Endodermal cell (in vitro differentiated cells): ENCODE measurements at regions not wholly inside any gene's neighbourhood (a gene's known extent, or its start where the extent isn't known, plus 50 kb on each side); places are given as distances from the start of the nearest gene placed in this dataset.

Experiments
- DNase-seq: peaks from one replicate; pipeline ENCODE4 v3.0.0-alpha.2; 2017
- H3K27ac ChIP-seq: 2 replicates; pipeline ENCODE4 v1.5.1; 2013; ENCODE audit warnings: mild to moderate bottlenecking, low read depth, low read length, moderate library complexity
- H3K27me3 ChIP-seq: 2 replicates; pipeline ENCODE4 v1.6.1; 2013; ENCODE audit warnings: mild to moderate bottlenecking, low read length, moderate library complexity; ENCODE audit not compliant: insufficient read depth, control insufficient read depth, poor library complexity, severe bottlenecking
- H3K36me3 ChIP-seq: 2 replicates; pipeline ENCODE4 v1.7.0; 2013; ENCODE audit warnings: mild to moderate bottlenecking, low read length, moderate library complexity; ENCODE audit not compliant: control insufficient read depth, insufficient read depth
- H3K4me1 ChIP-seq: one replicate; pipeline ENCODE4 v1.7.0; 2013; ENCODE audit warnings: low read length; ENCODE audit not compliant: control insufficient read depth, insufficient read depth
- H3K4me3 ChIP-seq: 2 replicates; pipeline ENCODE4 v1.5.1; 2013; ENCODE audit warnings: mild to moderate bottlenecking, low read length, moderate library complexity
- H3K9ac ChIP-seq: 2 replicates; pipeline ENCODE4 v1.6.1; 2013; ENCODE audit warnings: mild to moderate bottlenecking, low read length, moderate library complexity; ENCODE audit not compliant: poor library complexity, severe bottlenecking; ENCODE audit errors: extremely low read depth
- H3K9me3 ChIP-seq: 2 replicates; pipeline ENCODE4 v1.6.1; 2013; ENCODE audit warnings: mild to moderate bottlenecking, low read length, moderate library complexity; ENCODE audit not compliant: control insufficient read depth
- H3K27ac Mint-ChIP-seq: 2 replicates; pipeline ENCODE4 v1.8.0; 2020; ENCODE audit warnings: mixed read lengths
- H3K27me3 Mint-ChIP-seq: 2 replicates; pipeline ENCODE4 v1.8.0; 2021; ENCODE audit warnings: mild to moderate bottlenecking, mixed read lengths; ENCODE audit not compliant: insufficient read depth
- H3K36me3 Mint-ChIP-seq: 2 replicates; pipeline ENCODE4 v1.8.0; 2020; ENCODE audit warnings: low read depth, mixed read lengths
- H3K4me1 Mint-ChIP-seq: 2 replicates; pipeline ENCODE4 v1.8.0; 2020; ENCODE audit warnings: mixed read lengths
- H3K4me3 Mint-ChIP-seq: 2 replicates; pipeline ENCODE4 v1.8.0; 2020; ENCODE audit warnings: mild to moderate bottlenecking, moderate library complexity, mixed read lengths
- H3K9me3 Mint-ChIP-seq: 2 replicates; pipeline ENCODE4 v1.8.0; 2020; ENCODE audit warnings: mild to moderate bottlenecking, mixed read lengths
- WGBS, 2 experiments: methylation state at CpG; one replicate each; pipeline versions ENCODE4 v1.1.5 to v1.1.7; 2013; ENCODE audit warnings: missing lambda C conversion rate in 2 of 2, mixed read lengths in 1 of 2; ENCODE audit not compliant: insufficient coverage in 1 of 2, insufficient read length in 1 of 2; 5-methylcytosine and 5-hydroxymethylcytosine counted together
- TF ChIP-seq, protein P1 (sequence below): fragments of 200-600 bp; sonication (generic); conservative IDR thresholded peaks from 2 replicates; pipeline ENCODE4 v1.5.0; 2021; ENCODE audit warnings: antibody characterized with exemption, mild to moderate bottlenecking

DNA sequence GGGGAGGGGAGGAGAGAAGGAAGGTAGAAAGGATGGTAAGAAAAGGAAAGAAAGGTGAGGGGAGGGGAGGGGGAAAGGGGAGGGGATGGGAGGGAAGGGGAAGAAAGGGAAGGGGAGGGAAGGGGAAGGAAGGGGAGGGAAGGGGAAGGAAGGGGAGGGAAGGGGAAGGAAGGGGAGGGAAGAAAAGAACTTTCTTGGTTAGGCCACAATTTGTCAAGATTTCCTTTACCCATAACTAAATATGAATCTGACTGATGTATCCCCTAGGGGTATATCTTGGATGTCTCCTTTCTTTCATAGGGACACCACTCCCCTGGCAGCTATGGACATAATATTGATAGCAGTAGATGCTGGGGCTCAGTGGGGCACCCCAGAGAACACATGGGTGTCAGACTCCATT lies 54.4 kb upstream of the PRELP start:
- TF ChIP-seq, protein P1, sequence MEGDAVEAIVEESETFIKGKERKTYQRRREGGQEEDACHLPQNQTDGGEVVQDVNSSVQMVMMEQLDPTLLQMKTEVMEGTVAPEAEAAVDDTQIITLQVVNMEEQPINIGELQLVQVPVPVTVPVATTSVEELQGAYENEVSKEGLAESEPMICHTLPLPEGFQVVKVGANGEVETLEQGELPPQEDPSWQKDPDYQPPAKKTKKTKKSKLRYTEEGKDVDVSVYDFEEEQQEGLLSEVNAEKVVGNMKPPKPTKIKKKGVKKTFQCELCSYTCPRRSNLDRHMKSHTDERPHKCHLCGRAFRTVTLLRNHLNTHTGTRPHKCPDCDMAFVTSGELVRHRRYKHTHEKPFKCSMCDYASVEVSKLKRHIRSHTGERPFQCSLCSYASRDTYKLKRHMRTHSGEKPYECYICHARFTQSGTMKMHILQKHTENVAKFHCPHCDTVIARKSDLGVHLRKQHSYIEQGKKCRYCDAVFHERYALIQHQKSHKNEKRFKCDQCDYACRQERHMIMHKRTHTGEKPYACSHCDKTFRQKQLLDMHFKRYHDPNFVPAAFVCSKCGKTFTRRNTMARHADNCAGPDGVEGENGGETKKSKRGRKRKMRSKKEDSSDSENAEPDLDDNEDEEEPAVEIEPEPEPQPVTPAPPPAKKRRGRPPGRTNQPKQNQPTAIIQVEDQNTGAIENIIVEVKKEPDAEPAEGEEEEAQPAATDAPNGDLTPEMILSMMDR: no peak
- Histone ChIP-seq H3K4me3 (no peak overlapping the region), H3K27me3 (peaks cover 4% of the 10 kb centered on the region), H3K9me3 (no peaks in the 10 kb centered on the region), H3K9ac (no peak overlapping the region), H3K4me1 (no peaks in the 10 kb centered on the region), H3K27ac (no peak overlapping the region), H3K36me3 (no peaks in the 10 kb centered on the region)
- no peaks in the 10 kb centered on the region for H3K4me1 Mint-ChIP-seq
- H3K27ac Mint-ChIP-seq: no peak overlapping the region
- no peak overlapping the region for H3K4me3 Mint-ChIP-seq
- peaks cover 7% of the 10 kb centered on the region for H3K9me3 Mint-ChIP-seq
- H3K27me3 Mint-ChIP-seq: peaks cover 27% of the 10 kb centered on the region
- peak; percentile 3 for DNase-seq
- H3K36me3 Mint-ChIP-seq: no peaks in the 10 kb centered on the region

DNA sequence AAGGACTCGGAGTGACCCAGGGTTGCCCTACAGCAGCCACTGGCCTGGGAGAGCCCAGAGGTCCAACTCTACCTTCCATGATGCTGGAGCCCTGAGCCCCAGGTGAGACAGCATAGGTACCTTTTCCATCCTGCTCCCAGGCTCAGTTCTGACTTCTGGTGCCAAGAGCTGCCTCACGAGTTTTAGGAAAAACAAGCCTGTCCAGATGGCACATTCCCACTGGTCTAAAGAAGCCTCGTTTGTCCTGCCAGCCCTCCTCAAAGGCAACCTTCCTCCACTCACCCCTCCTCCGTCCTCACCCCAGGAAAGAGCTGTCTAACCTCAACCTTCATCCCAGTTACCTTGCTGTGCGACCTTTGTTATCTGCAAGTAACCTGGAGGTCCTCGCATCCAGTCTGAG lies 53.5 kb upstream of the PRELP start:
- no peaks in the 10 kb centered on the region for H3K9me3 ChIP-seq
- no peaks in the 10 kb centered on the region for H3K9me3 Mint-ChIP-seq
- H3K9ac ChIP-seq: no peak overlapping the region
- peaks cover 30% of the 10 kb centered on the region for H3K27me3 Mint-ChIP-seq
- 89 to 93% methylated on average over 5 to 6 of the region's 6 CpGs for WGBS, 2 experiments
- H3K4me3 ChIP-seq: no peak overlapping the region
- peaks cover 12% of the 10 kb centered on the region for H3K27me3 ChIP-seq
- H3K27ac ChIP-seq: no peak overlapping the region
- H3K4me1 Mint-ChIP-seq: peaks cover 7% of the 10 kb centered on the region
- H3K36me3 Mint-ChIP-seq: no peaks in the 10 kb centered on the region
- no peak overlapping the region for H3K4me3 Mint-ChIP-seq
- TF ChIP-seq, protein P1: no peak
- H3K4me1 ChIP-seq: peaks cover 4% of the 10 kb centered on the region
- no peak for DNase-seq
- no peak overlapping the region for H3K27ac Mint-ChIP-seq
- H3K36me3 ChIP-seq: no peaks in the 10 kb centered on the region

DNA sequence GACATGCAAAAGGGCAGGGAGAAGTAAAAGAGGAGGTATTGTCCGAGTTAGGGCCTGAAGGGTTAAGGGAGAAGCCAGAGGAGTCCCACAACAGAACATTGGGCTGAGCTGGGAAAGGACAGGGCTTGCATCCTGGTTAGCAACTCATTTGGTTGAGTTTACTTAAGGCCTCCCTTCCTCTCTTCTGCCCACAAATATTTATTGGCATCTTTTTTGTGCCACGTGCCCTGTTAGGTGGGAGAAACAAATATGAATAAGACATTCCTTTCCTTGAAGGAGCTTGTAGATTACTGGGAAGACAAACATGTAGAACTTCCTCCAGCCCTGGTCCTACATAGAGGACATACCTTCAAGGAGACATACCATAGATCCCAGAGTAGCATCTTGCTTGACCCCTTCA lies 53.0 kb upstream of the PRELP start:
- H3K27ac Mint-ChIP-seq: no peak overlapping the region
- H3K27ac ChIP-seq: no peak overlapping the region
- no peaks in the 10 kb centered on the region for H3K36me3 ChIP-seq
- TF ChIP-seq, protein P1: no peak
- peaks cover 4% of the 10 kb centered on the region for H3K4me1 ChIP-seq
- H3K4me3 Mint-ChIP-seq: no peak overlapping the region
- WGBS, 2 experiments: 87 to 100% methylated on average over 1 to 2 of the region's 2 CpGs
- H3K36me3 Mint-ChIP-seq: no peaks in the 10 kb centered on the region
- peaks cover 35% of the 10 kb centered on the region for H3K27me3 Mint-ChIP-seq
- no peak overlapping the region for H3K9ac ChIP-seq
- H3K4me3 ChIP-seq: no peak overlapping the region
- H3K9me3 Mint-ChIP-seq: no peaks in the 10 kb centered on the region
- no peaks in the 10 kb centered on the region for H3K9me3 ChIP-seq
- peaks cover 18% of the 10 kb centered on the region for H3K27me3 ChIP-seq
- DNase-seq: no peak
- peaks cover 9% of the 10 kb centered on the region for H3K4me1 Mint-ChIP-seq
